ENCODE measurements at regions not wholly inside any gene's neighbourhood (a gene's known extent, or its start where the extent isn't known, plus 50 kb on each side); places are given as distances from the start of the nearest gene placed in this dataset.

DNA sequence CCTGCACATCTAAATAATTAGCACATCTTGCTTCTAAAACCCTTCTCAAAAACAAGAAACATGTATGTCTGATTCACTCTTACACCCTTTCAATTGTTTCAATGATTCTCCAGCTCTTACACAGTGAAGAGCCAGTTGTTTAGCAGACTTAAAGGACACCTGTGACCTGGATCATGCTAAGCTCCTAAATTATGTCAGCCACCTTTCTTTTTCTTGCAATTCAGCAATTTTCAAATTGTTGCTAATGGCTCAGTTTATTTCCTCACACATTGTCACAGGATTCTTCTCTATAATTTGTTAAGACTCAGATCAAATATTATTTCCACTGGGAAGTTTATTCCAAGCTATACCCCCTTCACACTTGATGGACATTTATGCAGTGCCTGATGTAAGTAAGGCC lies 413.2 kb downstream of the PLA2G4A start:
- in situ Hi-C loops (cut with HindIII; ENCODE audit: low sequenced_read_pairs) = no loop called here
- DNase-seq (ENCODE audit: low read depth, low spot score) = no peak
- TF ChIP-seq, protein P1, sequence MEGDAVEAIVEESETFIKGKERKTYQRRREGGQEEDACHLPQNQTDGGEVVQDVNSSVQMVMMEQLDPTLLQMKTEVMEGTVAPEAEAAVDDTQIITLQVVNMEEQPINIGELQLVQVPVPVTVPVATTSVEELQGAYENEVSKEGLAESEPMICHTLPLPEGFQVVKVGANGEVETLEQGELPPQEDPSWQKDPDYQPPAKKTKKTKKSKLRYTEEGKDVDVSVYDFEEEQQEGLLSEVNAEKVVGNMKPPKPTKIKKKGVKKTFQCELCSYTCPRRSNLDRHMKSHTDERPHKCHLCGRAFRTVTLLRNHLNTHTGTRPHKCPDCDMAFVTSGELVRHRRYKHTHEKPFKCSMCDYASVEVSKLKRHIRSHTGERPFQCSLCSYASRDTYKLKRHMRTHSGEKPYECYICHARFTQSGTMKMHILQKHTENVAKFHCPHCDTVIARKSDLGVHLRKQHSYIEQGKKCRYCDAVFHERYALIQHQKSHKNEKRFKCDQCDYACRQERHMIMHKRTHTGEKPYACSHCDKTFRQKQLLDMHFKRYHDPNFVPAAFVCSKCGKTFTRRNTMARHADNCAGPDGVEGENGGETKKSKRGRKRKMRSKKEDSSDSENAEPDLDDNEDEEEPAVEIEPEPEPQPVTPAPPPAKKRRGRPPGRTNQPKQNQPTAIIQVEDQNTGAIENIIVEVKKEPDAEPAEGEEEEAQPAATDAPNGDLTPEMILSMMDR (IDR thresholded peaks at IDR 0.05; ENCODE audit: low read depth, low read length) = no peak
- H3K4me3 ChIP-seq (ENCODE audit: low read depth, low read length) = no peak overlapping the region

DNA sequence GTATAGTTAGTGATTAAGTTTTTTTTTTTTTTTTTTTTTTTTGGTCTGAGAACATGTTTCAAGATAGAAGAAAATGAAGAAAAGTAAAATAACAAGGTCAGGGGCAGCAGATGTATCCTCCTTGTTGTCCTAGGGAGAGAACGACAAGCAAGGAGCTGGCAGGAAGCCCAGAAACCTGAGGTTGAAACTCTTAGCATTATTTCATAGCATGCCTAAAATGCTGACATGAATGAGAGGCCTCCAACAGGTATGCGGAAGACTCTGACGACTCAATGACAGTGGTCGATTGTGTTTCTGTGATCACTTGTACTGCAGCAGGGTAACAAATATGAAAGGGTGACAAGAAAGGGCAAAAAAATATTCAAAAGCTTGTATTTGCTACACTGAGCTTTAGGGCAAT lies 415.9 kb downstream of the PLA2G4A start:
- peak; percentile 43 for DNase-seq (ENCODE audit: low read depth, low spot score)
- in situ Hi-C loops (cut with HindIII; ENCODE audit: low sequenced_read_pairs) = no loop called here
- no peak overlapping the region for H3K4me3 ChIP-seq (ENCODE audit: low read depth, low read length)
- TF ChIP-seq, protein P1 (IDR thresholded peaks at IDR 0.05; ENCODE audit: low read depth, low read length) = no peak

DNA sequence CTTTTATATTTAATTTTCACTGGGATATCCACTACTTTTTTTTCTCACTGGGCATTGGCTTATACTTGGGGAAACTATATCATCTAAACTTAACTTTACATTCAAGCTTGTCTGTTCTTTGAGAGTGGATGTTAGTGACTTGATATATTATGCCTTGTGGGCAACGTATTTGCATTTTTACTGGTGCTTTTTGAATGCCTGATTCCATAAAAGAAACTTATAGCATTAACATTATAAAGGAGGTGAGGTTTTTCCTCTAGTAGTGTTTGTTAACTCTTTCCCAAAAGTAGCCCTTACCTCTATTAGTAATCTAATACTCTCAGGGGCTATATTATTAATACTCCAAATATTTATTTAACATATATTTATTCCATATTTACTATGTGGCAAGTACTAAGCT lies 416.5 kb downstream of the PLA2G4A start:
- no peak overlapping the region for H3K4me3 ChIP-seq (ENCODE audit: low read depth, low read length)
- in situ Hi-C loops (cut with HindIII; ENCODE audit: low sequenced_read_pairs) = no loop called here
- no peak for DNase-seq (ENCODE audit: low read depth, low spot score)
- TF ChIP-seq, protein P1 (IDR thresholded peaks at IDR 0.05; ENCODE audit: low read depth, low read length) = no peak

DNA sequence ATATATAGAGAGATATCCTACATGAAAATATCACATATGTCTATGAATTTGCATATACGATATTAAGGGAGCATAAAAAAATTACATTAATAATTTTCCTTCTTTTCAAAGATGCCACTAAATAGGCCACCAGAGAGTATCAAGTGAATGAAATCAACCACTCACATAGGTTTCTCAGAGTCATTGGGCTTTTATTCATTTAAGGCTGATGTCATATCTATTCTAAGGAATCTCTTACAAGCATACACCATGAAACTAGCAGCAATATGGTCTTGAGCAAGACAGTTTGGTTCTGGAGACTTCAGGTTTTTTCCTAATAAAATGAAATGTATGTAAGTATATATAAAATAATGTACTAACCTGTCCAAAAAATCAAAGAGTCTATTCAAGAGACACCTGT lies 420.4 kb downstream of the PLA2G4A start:
- no peak overlapping the region for H3K4me3 ChIP-seq (ENCODE audit: low read depth, low read length)
- no peak for DNase-seq (ENCODE audit: low read depth, low spot score)
- in situ Hi-C loops (cut with HindIII; ENCODE audit: low sequenced_read_pairs) = no loop called here
- TF ChIP-seq, protein P1 (IDR thresholded peaks at IDR 0.05; ENCODE audit: low read depth, low read length) = no peak

DNA sequence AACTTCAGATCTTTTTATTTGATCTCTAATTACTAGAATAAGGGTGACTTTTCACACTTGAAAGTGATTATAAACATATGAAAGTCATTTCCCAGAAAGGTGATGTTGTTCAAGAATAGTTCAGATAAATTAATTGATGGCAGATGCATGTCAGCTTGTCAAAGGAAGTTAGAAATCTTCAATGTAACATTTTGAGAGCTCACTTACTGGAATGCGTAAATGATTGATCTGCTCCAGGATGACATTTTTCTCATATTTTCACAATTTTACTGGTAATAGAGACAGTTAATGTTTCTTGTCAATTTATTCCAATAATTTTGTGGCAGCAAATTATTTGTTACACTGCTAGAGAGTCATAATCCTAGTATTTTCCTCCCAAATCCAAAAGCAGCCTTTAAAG lies 424.2 kb downstream of the PLA2G4A start:
- no peak overlapping the region for H3K4me3 ChIP-seq (ENCODE audit: low read depth, low read length)
- in situ Hi-C loops (cut with HindIII; ENCODE audit: low sequenced_read_pairs) = no loop called here
- TF ChIP-seq, protein P1 (IDR thresholded peaks at IDR 0.05; ENCODE audit: low read depth, low read length) = no peak
- DNase-seq (ENCODE audit: low read depth, low spot score) = no peak

DNA sequence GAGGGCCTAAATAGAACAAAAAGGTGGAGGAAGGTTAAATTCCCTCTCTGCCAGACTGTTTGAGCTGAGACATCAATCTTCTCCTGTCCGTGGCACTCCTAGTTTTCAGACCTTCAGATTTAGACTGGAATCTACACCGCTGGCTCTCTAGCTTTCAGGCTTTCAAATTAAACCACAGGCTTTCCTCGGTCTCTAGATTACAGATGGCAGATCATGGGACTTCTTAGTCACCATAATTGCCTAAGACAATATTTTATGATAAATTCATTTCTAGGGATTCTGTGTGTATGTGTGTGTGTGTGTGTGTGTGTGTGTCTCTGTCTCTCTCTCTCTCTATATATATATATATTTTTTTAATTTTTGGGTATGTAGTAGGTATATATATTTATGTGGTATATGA lies 428.7 kb downstream of the PLA2G4A start:
- in situ Hi-C loops (cut with HindIII; ENCODE audit: low sequenced_read_pairs) = no loop called here
- TF ChIP-seq, protein P1 (IDR thresholded peaks at IDR 0.05; ENCODE audit: low read depth, low read length) = no peak
- no peak overlapping the region for H3K4me3 ChIP-seq (ENCODE audit: low read depth, low read length)
- DNase-seq (ENCODE audit: low read depth, low spot score) = no peak

DNA sequence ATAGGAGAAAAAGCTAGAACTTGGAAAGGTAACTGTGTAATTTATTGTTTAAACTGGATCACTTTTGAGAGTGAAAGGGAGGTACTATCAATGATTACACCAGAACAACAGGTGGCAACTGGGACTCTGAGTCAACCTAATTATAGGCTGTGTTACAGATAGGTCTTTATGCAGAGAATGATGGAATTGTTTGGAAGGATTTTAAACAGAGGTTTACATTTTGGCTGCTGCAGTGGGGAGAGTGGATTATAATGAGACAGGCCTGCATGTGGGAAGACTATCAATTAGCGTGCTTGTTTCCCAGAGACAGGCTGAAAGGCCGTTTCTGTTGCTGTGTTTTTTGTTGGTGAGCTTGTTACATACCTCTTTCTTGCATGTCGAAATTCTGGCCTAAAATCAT lies 432.9 kb downstream of the PLA2G4A start:
- TF ChIP-seq, protein P1 (IDR thresholded peaks at IDR 0.05; ENCODE audit: low read depth, low read length) = no peak
- H3K4me3 ChIP-seq (ENCODE audit: low read depth, low read length) = no peak overlapping the region
- in situ Hi-C loops (cut with HindIII; ENCODE audit: low sequenced_read_pairs) = no loop called here
- no peak for DNase-seq (ENCODE audit: low read depth, low spot score)

All from astrocyte of the spinal cord (primary cell).